NB4 (cell line): ENCODE measurements at regions not wholly inside any gene's neighbourhood (a gene's known extent, or its start where the extent isn't known, plus 50 kb on each side); places are given as distances from the start of the nearest gene placed in this dataset.

ENCODE experiments used
- POLR2A ChIP-seq: IDR thresholded peaks from 2 replicates; pipeline ENCODE4 v1.6.1; 2011; ENCODE audit warnings: mild to moderate bottlenecking; ENCODE audit not compliant: insufficient read length; ENCODE audit errors: extremely low read depth
- TF ChIP-seq, protein P1 (sequence below): IDR thresholded peaks from one replicate; pipeline ENCODE4 v1.5.1; 2012; ENCODE audit warnings: low read depth, low read length
- TF ChIP-seq, protein P2 (sequence below): IDR thresholded peaks from 2 replicates; pipeline ENCODE4 v1.6.1; 2011; ENCODE audit warnings: low read depth, low read length

DNA sequence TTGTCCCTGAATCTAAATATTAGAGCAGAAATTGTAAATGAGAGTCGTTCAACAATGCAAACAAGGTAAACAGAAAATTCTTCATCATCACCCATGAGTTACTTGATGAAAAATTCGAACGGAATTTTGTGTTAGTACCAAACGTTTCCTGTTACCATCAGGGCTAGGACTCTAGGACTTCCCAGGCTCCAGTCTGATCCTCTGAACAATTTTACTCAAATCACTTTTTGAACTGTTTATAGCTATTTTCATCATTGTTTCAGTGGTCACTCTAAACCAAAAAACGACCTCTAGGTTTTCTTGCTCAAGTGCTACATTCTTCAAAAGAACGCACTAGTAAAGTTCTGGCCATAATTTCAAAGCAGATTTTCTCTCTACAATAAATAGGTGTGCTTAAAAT lies 273.3 kb downstream of the MREG start:
- TF ChIP-seq POLR2A = no peak
- TF ChIP-seq, protein P1, sequence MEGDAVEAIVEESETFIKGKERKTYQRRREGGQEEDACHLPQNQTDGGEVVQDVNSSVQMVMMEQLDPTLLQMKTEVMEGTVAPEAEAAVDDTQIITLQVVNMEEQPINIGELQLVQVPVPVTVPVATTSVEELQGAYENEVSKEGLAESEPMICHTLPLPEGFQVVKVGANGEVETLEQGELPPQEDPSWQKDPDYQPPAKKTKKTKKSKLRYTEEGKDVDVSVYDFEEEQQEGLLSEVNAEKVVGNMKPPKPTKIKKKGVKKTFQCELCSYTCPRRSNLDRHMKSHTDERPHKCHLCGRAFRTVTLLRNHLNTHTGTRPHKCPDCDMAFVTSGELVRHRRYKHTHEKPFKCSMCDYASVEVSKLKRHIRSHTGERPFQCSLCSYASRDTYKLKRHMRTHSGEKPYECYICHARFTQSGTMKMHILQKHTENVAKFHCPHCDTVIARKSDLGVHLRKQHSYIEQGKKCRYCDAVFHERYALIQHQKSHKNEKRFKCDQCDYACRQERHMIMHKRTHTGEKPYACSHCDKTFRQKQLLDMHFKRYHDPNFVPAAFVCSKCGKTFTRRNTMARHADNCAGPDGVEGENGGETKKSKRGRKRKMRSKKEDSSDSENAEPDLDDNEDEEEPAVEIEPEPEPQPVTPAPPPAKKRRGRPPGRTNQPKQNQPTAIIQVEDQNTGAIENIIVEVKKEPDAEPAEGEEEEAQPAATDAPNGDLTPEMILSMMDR = no peak
- TF ChIP-seq, protein P2, sequence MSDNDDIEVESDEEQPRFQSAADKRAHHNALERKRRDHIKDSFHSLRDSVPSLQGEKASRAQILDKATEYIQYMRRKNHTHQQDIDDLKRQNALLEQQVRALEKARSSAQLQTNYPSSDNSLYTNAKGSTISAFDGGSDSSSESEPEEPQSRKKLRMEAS = no peak
